ENCODE measurements at regions not wholly inside any gene's neighbourhood (a gene's known extent, or its start where the extent isn't known, plus 50 kb on each side); places are given as distances from the start of the nearest gene placed in this dataset.

DNA sequence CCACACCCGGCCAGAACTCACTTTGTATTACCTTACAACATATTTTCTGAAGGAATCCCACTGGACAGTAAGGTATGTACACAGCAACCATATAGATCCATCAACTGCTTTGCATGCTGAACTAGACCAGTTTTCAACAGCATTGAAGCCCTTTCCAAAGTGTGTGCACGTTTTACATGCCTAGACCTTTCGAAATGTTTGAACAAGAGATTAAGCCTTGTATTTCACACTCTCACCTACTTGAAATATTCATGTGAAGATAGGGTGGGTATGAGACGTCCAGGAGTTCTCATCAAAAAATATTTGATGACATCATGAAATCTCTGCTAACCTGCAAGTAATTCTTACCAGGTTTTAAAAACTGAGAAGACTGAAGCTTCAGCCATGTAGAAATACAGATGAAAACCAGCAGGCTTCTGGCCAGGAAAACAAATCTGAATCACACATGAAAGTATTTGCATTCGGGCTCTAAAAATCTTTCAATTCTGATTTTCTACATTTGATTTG, 387.0 kb upstream of the PSMD7 start:
- TF ChIP-seq, protein P1, sequence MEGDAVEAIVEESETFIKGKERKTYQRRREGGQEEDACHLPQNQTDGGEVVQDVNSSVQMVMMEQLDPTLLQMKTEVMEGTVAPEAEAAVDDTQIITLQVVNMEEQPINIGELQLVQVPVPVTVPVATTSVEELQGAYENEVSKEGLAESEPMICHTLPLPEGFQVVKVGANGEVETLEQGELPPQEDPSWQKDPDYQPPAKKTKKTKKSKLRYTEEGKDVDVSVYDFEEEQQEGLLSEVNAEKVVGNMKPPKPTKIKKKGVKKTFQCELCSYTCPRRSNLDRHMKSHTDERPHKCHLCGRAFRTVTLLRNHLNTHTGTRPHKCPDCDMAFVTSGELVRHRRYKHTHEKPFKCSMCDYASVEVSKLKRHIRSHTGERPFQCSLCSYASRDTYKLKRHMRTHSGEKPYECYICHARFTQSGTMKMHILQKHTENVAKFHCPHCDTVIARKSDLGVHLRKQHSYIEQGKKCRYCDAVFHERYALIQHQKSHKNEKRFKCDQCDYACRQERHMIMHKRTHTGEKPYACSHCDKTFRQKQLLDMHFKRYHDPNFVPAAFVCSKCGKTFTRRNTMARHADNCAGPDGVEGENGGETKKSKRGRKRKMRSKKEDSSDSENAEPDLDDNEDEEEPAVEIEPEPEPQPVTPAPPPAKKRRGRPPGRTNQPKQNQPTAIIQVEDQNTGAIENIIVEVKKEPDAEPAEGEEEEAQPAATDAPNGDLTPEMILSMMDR (conservative IDR thresholded peaks at IDR 0.05; ENCODE audit: low read depth, low read length): no peak
- no peak for TF ChIP-seq EZH2 (IDR thresholded peaks at IDR 0.05; ENCODE audit: low read length, unreplicated experiment)

Data from PC-3 (cell line).